Astrocyte (in vitro differentiated cells and primary cell): ENCODE measurements at regions not wholly inside any gene's neighbourhood (a gene's known extent, or its start where the extent isn't known, plus 50 kb on each side); places are given as distances from the start of the nearest gene placed in this dataset.

Experiments used
- DNase-seq: peaks from one replicate; pipeline ENCODE4 v3.0.0-alpha.2; 2010; ENCODE audit warnings: low read depth
- FAIRE-seq: peaks from 2 replicates; lab custom pipeline; 2011; peaks lifted over from hg19 to GRCh38; lab: Jason Lieb, UNC
- H2AFZ ChIP-seq: 2 replicates; pipeline ENCODE4 v1.6.0; 2012; ENCODE audit warnings: low read depth, low read length, inconsistent platforms
- H3K27ac ChIP-seq: 2 replicates; pipeline ENCODE4 v1.5.1; 2011; ENCODE audit warnings: low read depth, low read length, inconsistent platforms
- H3K27me3 ChIP-seq: 2 replicates; pipeline ENCODE4 v1.6.0; 2011; ENCODE audit warnings: low read length, inconsistent platforms; ENCODE audit not compliant: insufficient read depth
- H3K36me3 ChIP-seq: 2 replicates; pipeline ENCODE4 v1.5.1; 2011; ENCODE audit warnings: low read length, inconsistent platforms; ENCODE audit not compliant: insufficient read depth
- H3K4me1 ChIP-seq: 2 replicates; pipeline ENCODE4 v1.5.1; 2011; ENCODE audit warnings: low read length, inconsistent platforms; ENCODE audit not compliant: insufficient read depth
- H3K4me2 ChIP-seq: 2 replicates; pipeline ENCODE4 v1.6.0; 2012; ENCODE audit warnings: low read length, inconsistent platforms
- H3K4me3 ChIP-seq: 2 replicates; pipeline ENCODE4 v1.5.1; 2011; ENCODE audit warnings: low read depth, mild to moderate bottlenecking, low read length, inconsistent platforms; ENCODE audit not compliant: insufficient read depth
- H3K79me2 ChIP-seq: 2 replicates; pipeline ENCODE4 v1.6.0; 2012; ENCODE audit warnings: mild to moderate bottlenecking, low read length, inconsistent platforms; ENCODE audit not compliant: insufficient read depth
- H3K9ac ChIP-seq: 2 replicates; pipeline ENCODE4 v1.6.0; 2012; ENCODE audit warnings: mild to moderate bottlenecking, low read length, inconsistent platforms
- H3K9me3 ChIP-seq: 2 replicates; pipeline ENCODE4 v1.5.1; 2012; ENCODE audit warnings: low read depth, mild to moderate bottlenecking, low read length, inconsistent platforms; ENCODE audit not compliant: insufficient read depth
- H4K20me1 ChIP-seq: 2 replicates; pipeline ENCODE4 v1.6.0; 2012; ENCODE audit warnings: low read length, inconsistent platforms; ENCODE audit not compliant: insufficient read depth
- H3K27ac Mint-ChIP-seq: one replicate; pipeline ENCODE4 v1.8.0; 2021; ENCODE audit warnings: mild to moderate bottlenecking, mixed read lengths; ENCODE audit not compliant: unreplicated experiment
- H3K27me3 Mint-ChIP-seq: one replicate; pipeline ENCODE4 v1.8.0; 2021; ENCODE audit warnings: low read depth, mixed read lengths; ENCODE audit not compliant: unreplicated experiment
- H3K36me3 Mint-ChIP-seq: one replicate; pipeline ENCODE4 v1.8.0; 2021; ENCODE audit warnings: low read depth, mixed read lengths; ENCODE audit not compliant: unreplicated experiment
- H3K4me1 Mint-ChIP-seq: one replicate; pipeline ENCODE4 v1.8.0; 2021; ENCODE audit warnings: low read depth, mixed read lengths; ENCODE audit not compliant: unreplicated experiment
- H3K4me3 Mint-ChIP-seq: one replicate; pipeline ENCODE4 v1.8.0; 2021; ENCODE audit warnings: mild to moderate bottlenecking, moderate library complexity, mixed read lengths; ENCODE audit not compliant: unreplicated experiment
- H3K9me3 Mint-ChIP-seq: one replicate; pipeline ENCODE4 v1.8.0; 2021; ENCODE audit warnings: mild to moderate bottlenecking, mixed read lengths; ENCODE audit not compliant: unreplicated experiment
- EZH2 ChIP-seq: IDR thresholded peaks from 2 replicates; pipeline ENCODE4 v1.6.1; 2012; ENCODE audit warnings: mild to moderate bottlenecking, low read length, inconsistent platforms; ENCODE audit not compliant: insufficient read depth
- TF ChIP-seq, protein P1 (sequence below): IDR thresholded peaks from 2 replicates; pipeline ENCODE4 v1.5.1; 2011; ENCODE audit warnings: low read depth, mild to moderate bottlenecking, inconsistent platforms, low read length, moderate library complexity; ENCODE audit not compliant: insufficient read depth

DNA sequence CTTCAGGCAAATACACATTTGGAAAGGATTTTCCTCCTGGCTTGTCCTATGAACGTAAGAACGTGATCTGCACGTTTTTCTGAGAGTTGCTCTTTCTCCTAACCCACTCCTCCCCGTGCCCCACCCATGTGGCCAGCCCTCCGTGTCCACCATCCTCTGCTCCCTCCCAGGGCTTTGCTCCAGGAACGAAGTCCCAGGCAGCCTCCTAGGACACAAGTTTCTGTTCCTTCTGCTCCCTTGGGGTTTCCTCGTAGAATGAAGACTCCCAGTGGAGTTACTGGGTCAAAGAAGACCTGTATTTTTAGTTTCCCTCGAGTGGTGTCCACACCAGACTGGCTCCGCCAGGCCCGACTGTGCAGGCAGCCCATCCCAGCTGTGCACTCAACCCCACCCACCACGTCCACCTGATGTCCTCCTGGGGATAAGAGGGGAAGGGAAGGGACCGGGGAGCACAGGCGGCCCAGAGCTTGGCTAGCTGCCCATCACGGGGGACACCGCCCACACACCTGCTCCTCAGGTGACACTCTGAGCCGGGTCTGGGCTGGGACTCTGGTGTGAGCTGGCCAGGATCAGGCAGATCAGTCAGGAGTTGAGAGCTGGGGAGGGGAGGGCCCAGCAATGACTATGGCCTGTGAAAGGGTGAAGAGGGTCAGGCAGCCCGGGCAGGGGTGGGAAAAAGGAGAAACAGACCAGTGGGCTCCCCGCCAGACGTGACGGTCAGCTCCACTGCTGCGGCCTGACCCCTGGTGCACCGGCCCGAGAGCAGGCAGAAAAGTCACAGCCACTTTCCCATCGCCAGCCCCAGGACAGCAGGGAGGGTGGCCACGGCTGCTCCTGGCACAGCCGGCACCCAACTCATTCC, 54.3 kb upstream of the PPP2R2D start:
- Mint-ChIP-seq H3K27ac (no peak overlapping the region), H3K9me3 (peaks cover 2% of the 10 kb centered on the region), H3K4me3 (no peak overlapping the region), H3K27me3 (peaks cover 30% of the 10 kb centered on the region), H3K4me1 (no peaks in the 10 kb centered on the region), H3K36me3 (no peaks in the 10 kb centered on the region)
- no peak overlapping the region for H3K4me3 ChIP-seq
- H3K36me3 ChIP-seq, result no peaks in the 10 kb centered on the region
- H3K4me2 ChIP-seq, result no peak overlapping the region
- DNase-seq (no peak), FAIRE-seq (no peak)
- no peaks in the 10 kb centered on the region for H3K27me3 ChIP-seq
- no peaks in the 10 kb centered on the region for H3K79me2 ChIP-seq
- no peak overlapping the region for H2AFZ ChIP-seq
- no peak overlapping the region for H3K27ac ChIP-seq
- no peak overlapping the region for H3K9ac ChIP-seq
- no peak for TF ChIP-seq EZH2
- H4K20me1 ChIP-seq, result no peaks in the 10 kb centered on the region
- H3K4me1 ChIP-seq, result no peaks in the 10 kb centered on the region
- H3K9me3 ChIP-seq, result peaks cover 8% of the 10 kb centered on the region

DNA sequence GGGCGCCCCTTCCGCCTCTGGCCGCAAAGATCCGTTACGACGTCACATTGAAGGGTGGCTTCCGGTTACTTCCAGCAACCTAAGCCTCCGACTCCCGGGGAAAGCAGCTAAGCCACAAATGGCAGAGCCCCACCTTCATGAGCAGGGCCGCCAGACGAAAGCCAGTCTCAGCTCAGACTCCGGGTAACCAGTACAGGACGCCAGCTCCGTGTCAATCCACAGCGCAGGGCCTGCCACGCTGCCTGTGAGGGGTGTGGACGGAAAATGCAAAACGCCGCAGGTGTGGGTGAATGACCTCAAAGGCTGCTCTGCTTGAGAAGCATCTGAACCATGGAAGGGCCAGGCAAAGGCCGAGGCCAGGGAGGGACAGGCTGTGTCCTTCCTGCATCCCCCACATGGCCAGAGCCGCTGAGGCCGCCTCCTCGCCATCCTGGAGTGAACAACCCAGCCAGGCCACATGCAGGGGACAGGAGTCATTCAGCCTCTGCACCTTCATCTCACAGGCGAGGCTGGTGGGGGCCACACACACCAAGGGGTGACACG, 53.5 kb upstream of the PPP2R2D start:
- Histone ChIP-seq H3K27ac (no peak overlapping the region), H3K27me3 (no peaks in the 10 kb centered on the region), H3K4me3 (no peak overlapping the region), H3K9me3 (peaks cover 11% of the 10 kb centered on the region), H3K4me1 (no peaks in the 10 kb centered on the region), H3K9ac (no peak overlapping the region), H2AFZ (no peak overlapping the region), H4K20me1 (no peaks in the 10 kb centered on the region), H3K36me3 (no peaks in the 10 kb centered on the region), H3K79me2 (no peaks in the 10 kb centered on the region), H3K4me2 (no peak overlapping the region)
- no peaks in the 10 kb centered on the region for H3K36me3 Mint-ChIP-seq
- H3K27me3 Mint-ChIP-seq, result peaks cover 34% of the 10 kb centered on the region
- no peak for TF ChIP-seq EZH2
- TF ChIP-seq, protein P1, sequence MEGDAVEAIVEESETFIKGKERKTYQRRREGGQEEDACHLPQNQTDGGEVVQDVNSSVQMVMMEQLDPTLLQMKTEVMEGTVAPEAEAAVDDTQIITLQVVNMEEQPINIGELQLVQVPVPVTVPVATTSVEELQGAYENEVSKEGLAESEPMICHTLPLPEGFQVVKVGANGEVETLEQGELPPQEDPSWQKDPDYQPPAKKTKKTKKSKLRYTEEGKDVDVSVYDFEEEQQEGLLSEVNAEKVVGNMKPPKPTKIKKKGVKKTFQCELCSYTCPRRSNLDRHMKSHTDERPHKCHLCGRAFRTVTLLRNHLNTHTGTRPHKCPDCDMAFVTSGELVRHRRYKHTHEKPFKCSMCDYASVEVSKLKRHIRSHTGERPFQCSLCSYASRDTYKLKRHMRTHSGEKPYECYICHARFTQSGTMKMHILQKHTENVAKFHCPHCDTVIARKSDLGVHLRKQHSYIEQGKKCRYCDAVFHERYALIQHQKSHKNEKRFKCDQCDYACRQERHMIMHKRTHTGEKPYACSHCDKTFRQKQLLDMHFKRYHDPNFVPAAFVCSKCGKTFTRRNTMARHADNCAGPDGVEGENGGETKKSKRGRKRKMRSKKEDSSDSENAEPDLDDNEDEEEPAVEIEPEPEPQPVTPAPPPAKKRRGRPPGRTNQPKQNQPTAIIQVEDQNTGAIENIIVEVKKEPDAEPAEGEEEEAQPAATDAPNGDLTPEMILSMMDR, result no peak
- peak overlapping the region; percentile 77 for H3K27ac Mint-ChIP-seq
- H3K9me3 Mint-ChIP-seq, result peaks cover 4% of the 10 kb centered on the region
- no peak overlapping the region for H3K4me3 Mint-ChIP-seq
- no peaks in the 10 kb centered on the region for H3K4me1 Mint-ChIP-seq
- FAIRE-seq (no peak), DNase-seq (no peak)

DNA sequence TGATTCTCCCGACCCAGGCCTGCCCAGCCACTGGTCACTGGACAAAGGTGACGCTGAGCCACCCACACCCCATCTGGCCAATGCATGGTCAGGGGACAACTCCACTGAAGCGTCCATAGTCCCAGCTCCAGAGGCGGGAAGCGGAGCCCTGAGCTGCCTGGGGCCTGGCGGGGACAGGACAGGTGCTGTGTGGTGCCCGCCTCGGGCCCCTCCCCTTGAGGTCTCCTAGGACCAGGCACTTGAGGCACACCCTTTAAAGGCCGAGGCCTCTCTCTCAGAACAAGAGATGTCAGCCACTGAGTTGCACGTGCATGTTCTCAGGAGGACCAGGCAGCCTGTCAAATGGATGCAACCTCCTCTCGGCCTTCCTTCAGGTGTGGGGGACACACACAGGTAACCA, 52.5 kb upstream of the PPP2R2D start:
- no peak for DNase-seq
- H3K27ac Mint-ChIP-seq, result no peak overlapping the region
- no peak for TF ChIP-seq EZH2
- TF ChIP-seq, protein P1, result no peak

More for the DNA sequence above, 52.5 kb upstream of the PPP2R2D start:
- Histone ChIP-seq H3K27ac (no peak overlapping the region), H3K4me1 (no peaks in the 10 kb centered on the region), H3K4me3 (no peak overlapping the region), H4K20me1 (no peaks in the 10 kb centered on the region), H3K4me2 (no peak overlapping the region), H3K79me2 (no peaks in the 10 kb centered on the region), H3K9me3 (peaks cover 11% of the 10 kb centered on the region), H3K27me3 (no peaks in the 10 kb centered on the region), H3K36me3 (no peaks in the 10 kb centered on the region), H2AFZ (no peak overlapping the region), H3K9ac (no peak overlapping the region)
- peaks cover 4% of the 10 kb centered on the region for H3K9me3 Mint-ChIP-seq
- FAIRE-seq, result no peak
- H3K36me3 Mint-ChIP-seq, result no peaks in the 10 kb centered on the region
- no peak overlapping the region for H3K4me3 Mint-ChIP-seq
- H3K4me1 Mint-ChIP-seq, result no peaks in the 10 kb centered on the region
- peaks cover 37% of the 10 kb centered on the region for H3K27me3 Mint-ChIP-seq
